H9 (cell line): ENCODE measurements at regions not wholly inside any gene's neighbourhood (a gene's known extent, or its start where the extent isn't known, plus 50 kb on each side); places are given as distances from the start of the nearest gene placed in this dataset.

ENCODE experiments used
- DNase-seq: peaks from one replicate; pipeline ENCODE4 v3.0.0-alpha.2; 2017
- H2AFZ ChIP-seq: one replicate; pipeline ENCODE4 v1.6.1; 2013; ENCODE audit warnings: mild to moderate bottlenecking, low read length, control low read depth, moderate library complexity
- H2AK5ac ChIP-seq: 2 replicates; pipeline ENCODE4 v1.6.1; 2013; ENCODE audit warnings: low read length, control low read depth, mixed read lengths; ENCODE audit not compliant: insufficient read length
- H2BK120ac ChIP-seq: one replicate; pipeline ENCODE4 v1.6.1; 2013; ENCODE audit warnings: low read depth, mild to moderate bottlenecking, low read length, control low read depth, inconsistent platforms; ENCODE audit not compliant: poor library complexity, severe bottlenecking
- H2BK12ac ChIP-seq: 2 replicates; pipeline ENCODE4 v1.6.1; 2013; ENCODE audit warnings: low read length, control low read depth, mixed read lengths, low read depth; ENCODE audit not compliant: insufficient read length
- H2BK15ac ChIP-seq: 2 replicates; pipeline ENCODE4 v1.6.1; 2013; ENCODE audit warnings: low read depth, low read length, control low read depth
- H2BK20ac ChIP-seq: one replicate; pipeline ENCODE4 v1.6.1; 2013; ENCODE audit warnings: low read depth, mild to moderate bottlenecking, low read length, control low read depth, inconsistent platforms; ENCODE audit not compliant: poor library complexity, severe bottlenecking
- H2BK5ac ChIP-seq: 2 replicates; pipeline ENCODE4 v1.6.1; 2013; ENCODE audit warnings: low read length, control low read depth, mixed read lengths; ENCODE audit not compliant: insufficient read length
- H3K14ac ChIP-seq: 2 replicates; pipeline ENCODE4 v1.6.1; 2013; ENCODE audit warnings: low read length, control low read depth; ENCODE audit not compliant: insufficient read depth
- H3K18ac ChIP-seq: 2 replicates; pipeline ENCODE4 v1.6.1; 2013; ENCODE audit warnings: low read depth, mild to moderate bottlenecking, mixed read lengths, low read length, control low read depth; ENCODE audit not compliant: insufficient read length
- H3K23ac ChIP-seq: 2 replicates; pipeline ENCODE4 v1.6.1; 2013; ENCODE audit warnings: low read length, control low read depth, mixed read lengths, low read depth; ENCODE audit not compliant: insufficient read length
- H3K23me2 ChIP-seq: 2 replicates; pipeline ENCODE4 v1.6.1; 2013; ENCODE audit warnings: low read depth, mild to moderate bottlenecking, mixed read lengths, low read length, control low read depth; ENCODE audit not compliant: insufficient read length, poor library complexity, severe bottlenecking
- H3K27ac ChIP-seq: 2 replicates; pipeline ENCODE4 v1.5.1; 2013; ENCODE audit warnings: low read length, control low read depth, mixed read lengths, low read depth; ENCODE audit not compliant: insufficient read length
- H3K27me3 ChIP-seq: 2 replicates; pipeline ENCODE4 v1.6.1; 2013; ENCODE audit warnings: low read length, control low read depth, inconsistent platforms; ENCODE audit not compliant: insufficient read depth
- H3K4ac ChIP-seq: 2 replicates; pipeline ENCODE4 v1.6.1; 2013; ENCODE audit warnings: low read depth, mild to moderate bottlenecking, control low read depth, inconsistent platforms, low read length, moderate library complexity
- H3K4me1 ChIP-seq: 2 replicates; pipeline ENCODE4 v1.6.1; 2013; ENCODE audit warnings: low read length, control low read depth, inconsistent platforms; ENCODE audit not compliant: insufficient read depth
- H3K4me2 ChIP-seq: 2 replicates; pipeline ENCODE4 v1.6.1; 2013; ENCODE audit warnings: low read length, control low read depth, mixed read lengths; ENCODE audit not compliant: insufficient read length, insufficient read depth
- H3K56ac ChIP-seq: 2 replicates; pipeline ENCODE4 v1.6.1; 2013; ENCODE audit warnings: low read depth, mild to moderate bottlenecking, mixed read lengths, low read length, control low read depth; ENCODE audit not compliant: insufficient read length
- H3K79me1 ChIP-seq: 2 replicates; pipeline ENCODE4 v1.6.1; 2013; ENCODE audit warnings: low read depth, mild to moderate bottlenecking, moderate library complexity, low read length, control low read depth, inconsistent platforms; ENCODE audit not compliant: insufficient read depth, poor library complexity, severe bottlenecking
- H3K79me2 ChIP-seq: 2 replicates; pipeline ENCODE4 v1.6.1; 2013; ENCODE audit warnings: low read length, control low read depth, inconsistent platforms; ENCODE audit not compliant: insufficient read depth
- H3K9ac ChIP-seq: 2 replicates; pipeline ENCODE4 v1.6.1; 2013; ENCODE audit warnings: low read length, control low read depth, mixed read lengths; ENCODE audit not compliant: insufficient read length; ENCODE audit errors: extremely low read depth
- H3K9me3 ChIP-seq: one replicate; pipeline ENCODE4 v1.6.1; 2013; ENCODE audit warnings: low read depth, low read length, inconsistent platforms; ENCODE audit not compliant: control insufficient read depth
- H3T11ph ChIP-seq: one replicate; pipeline ENCODE4 v1.6.1; 2013; ENCODE audit warnings: mild to moderate bottlenecking, low read length, control low read depth, inconsistent platforms
- H4K20me1 ChIP-seq: one replicate; pipeline ENCODE4 v1.6.1; 2013; ENCODE audit not compliant: control insufficient read depth, insufficient read length, insufficient read depth
- H4K5ac ChIP-seq: 2 replicates; pipeline ENCODE4 v1.6.1; 2013; ENCODE audit warnings: low read depth, mild to moderate bottlenecking, mixed read lengths, low read length, control low read depth; ENCODE audit not compliant: insufficient read length
- H4K8ac ChIP-seq: replicated peaks from 2 replicates; pipeline ENCODE4 v1.6.1; 2013; ENCODE audit warnings: low read length, control low read depth, mixed read lengths, low read depth; ENCODE audit not compliant: insufficient read length
- H4K91ac ChIP-seq: 2 replicates; pipeline ENCODE4 v1.6.1; 2013; ENCODE audit warnings: low read depth, mild to moderate bottlenecking, moderate library complexity, mixed read lengths, low read length, control low read depth; ENCODE audit not compliant: insufficient read length
- H3K27ac Mint-ChIP-seq, 3 experiments: 2 replicates in 2 of 3; 3 replicates in 1 of 3; pipeline ENCODE4 v1.8.0; 2020 to 2021; ENCODE audit warnings: mixed read lengths in 3 of 3, mild to moderate bottlenecking in 1 of 3, moderate library complexity in 1 of 3
- H3K27me3 Mint-ChIP-seq: 2 replicates; pipeline ENCODE4 v1.8.0; 2021; ENCODE audit warnings: low read depth, mild to moderate bottlenecking, moderate library complexity, mixed read lengths
- H3K36me3 Mint-ChIP-seq, 3 experiments: 2 replicates in 2 of 3; 3 replicates in 1 of 3; pipeline ENCODE4 v1.8.0; 2020 to 2021; ENCODE audit warnings: low read depth in 3 of 3, mixed read lengths in 3 of 3; ENCODE audit not compliant: insufficient read depth in 1 of 3
- H3K4me1 Mint-ChIP-seq, 2 experiments: 2 replicates each; pipeline ENCODE4 v1.8.0; 2020; ENCODE audit warnings: mixed read lengths in 2 of 2
- H3K4me3 Mint-ChIP-seq, 2 experiments: 2 replicates in 1 of 2; 3 replicates in 1 of 2; pipeline ENCODE4 v1.8.0; 2020 to 2021; ENCODE audit warnings: mild to moderate bottlenecking in 2 of 2, mixed read lengths in 2 of 2, moderate library complexity in 1 of 2
- H3K9me3 Mint-ChIP-seq, 2 experiments: 2 replicates in 1 of 2; 3 replicates in 1 of 2; pipeline ENCODE4 v1.8.0; 2020; ENCODE audit warnings: mild to moderate bottlenecking in 2 of 2, mixed read lengths in 2 of 2, moderate library complexity in 1 of 2
- TF ChIP-seq, protein P1 (sequence below): fragments of 200-600 bp; sonication (generic); conservative IDR thresholded peaks from 3 replicates; pipeline ENCODE4 v1.8.0; 2021; ENCODE audit warnings: antibody characterized with exemption, mild to moderate bottlenecking

GRCh38 chr1:147473733-147474049 is 67.6 kb upstream of the BCL9 start:
- Histone ChIP-seq H2BK5ac (no peak overlapping the region), H3K9me3 (no peaks in the 10 kb centered on the region), H2BK15ac (no peak overlapping the region), H3K27me3 (no peaks in the 10 kb centered on the region), H3K56ac (no peak overlapping the region), H3K4me2 (no peak overlapping the region), H2BK12ac (no peak overlapping the region), H2AFZ (no peak overlapping the region), H3K9ac (no peak overlapping the region), H4K5ac (no peak overlapping the region), H3K14ac (no peak overlapping the region), H3K79me1 (no peaks in the 10 kb centered on the region), H3K18ac (no peak overlapping the region), H2BK120ac (no peak overlapping the region), H4K91ac (no peak overlapping the region), H3K4ac (no peak overlapping the region), H4K8ac (no peak overlapping the region), H3K4me1 (no peaks in the 10 kb centered on the region), H3K79me2 (no peaks in the 10 kb centered on the region), H3K27ac (no peak overlapping the region), H3K23ac (no peak overlapping the region), H3K23me2 (no peaks in the 10 kb centered on the region), H2BK20ac (no peak overlapping the region), H3T11ph (no peak overlapping the region), H2AK5ac (no peak overlapping the region), H4K20me1 (no peaks in the 10 kb centered on the region)
- TF ChIP-seq, protein P1, sequence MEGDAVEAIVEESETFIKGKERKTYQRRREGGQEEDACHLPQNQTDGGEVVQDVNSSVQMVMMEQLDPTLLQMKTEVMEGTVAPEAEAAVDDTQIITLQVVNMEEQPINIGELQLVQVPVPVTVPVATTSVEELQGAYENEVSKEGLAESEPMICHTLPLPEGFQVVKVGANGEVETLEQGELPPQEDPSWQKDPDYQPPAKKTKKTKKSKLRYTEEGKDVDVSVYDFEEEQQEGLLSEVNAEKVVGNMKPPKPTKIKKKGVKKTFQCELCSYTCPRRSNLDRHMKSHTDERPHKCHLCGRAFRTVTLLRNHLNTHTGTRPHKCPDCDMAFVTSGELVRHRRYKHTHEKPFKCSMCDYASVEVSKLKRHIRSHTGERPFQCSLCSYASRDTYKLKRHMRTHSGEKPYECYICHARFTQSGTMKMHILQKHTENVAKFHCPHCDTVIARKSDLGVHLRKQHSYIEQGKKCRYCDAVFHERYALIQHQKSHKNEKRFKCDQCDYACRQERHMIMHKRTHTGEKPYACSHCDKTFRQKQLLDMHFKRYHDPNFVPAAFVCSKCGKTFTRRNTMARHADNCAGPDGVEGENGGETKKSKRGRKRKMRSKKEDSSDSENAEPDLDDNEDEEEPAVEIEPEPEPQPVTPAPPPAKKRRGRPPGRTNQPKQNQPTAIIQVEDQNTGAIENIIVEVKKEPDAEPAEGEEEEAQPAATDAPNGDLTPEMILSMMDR = no peak
- DNase-seq = no peak
- Mint-ChIP-seq H3K27me3 (peaks cover 3% of the 10 kb centered on the region; the same call in 1 of the 2 replicates), H3K9me3 (no peaks in the 10 kb centered on the region; a peak in 2 of 5 replicates), H3K4me3 (no peak overlapping the region), H3K27ac (no peak overlapping the region), H3K36me3 (no peaks in the 10 kb centered on the region), H3K4me1 (no peaks in the 10 kb centered on the region)
